ENCODE measurements at regions not wholly inside any gene's neighbourhood (a gene's known extent, or its start where the extent isn't known, plus 50 kb on each side); places are given as distances from the start of the nearest gene placed in this dataset.

DNA sequence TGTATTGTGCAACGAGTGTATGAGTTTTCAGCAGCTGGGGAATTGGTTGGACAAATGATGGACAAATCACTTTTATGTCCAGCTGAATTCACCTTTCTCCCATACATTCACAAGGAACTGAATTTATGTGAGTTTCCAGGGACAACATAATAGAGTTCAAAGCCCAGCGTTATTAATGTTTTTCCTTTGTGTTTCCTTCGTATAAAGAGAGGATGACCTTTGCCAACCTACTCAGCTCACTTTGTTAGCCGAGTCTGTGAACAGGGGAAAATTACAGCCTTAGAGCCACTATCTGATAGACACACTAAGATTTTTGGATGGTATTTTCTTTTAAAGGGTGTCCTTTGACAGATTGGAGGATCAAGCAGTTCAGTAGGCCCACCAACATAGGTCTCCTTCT, 352.5 kb downstream of the KIF4B start:
- TF ChIP-seq MAFK (IDR thresholded peaks at IDR 0.05; ENCODE audit: low read depth, low read length) (no peak), POLR2AphosphoS5 (IDR thresholded peaks at IDR 0.05; ENCODE audit: low read depth, low read length) (no peak)
- TF ChIP-seq, protein P1, sequence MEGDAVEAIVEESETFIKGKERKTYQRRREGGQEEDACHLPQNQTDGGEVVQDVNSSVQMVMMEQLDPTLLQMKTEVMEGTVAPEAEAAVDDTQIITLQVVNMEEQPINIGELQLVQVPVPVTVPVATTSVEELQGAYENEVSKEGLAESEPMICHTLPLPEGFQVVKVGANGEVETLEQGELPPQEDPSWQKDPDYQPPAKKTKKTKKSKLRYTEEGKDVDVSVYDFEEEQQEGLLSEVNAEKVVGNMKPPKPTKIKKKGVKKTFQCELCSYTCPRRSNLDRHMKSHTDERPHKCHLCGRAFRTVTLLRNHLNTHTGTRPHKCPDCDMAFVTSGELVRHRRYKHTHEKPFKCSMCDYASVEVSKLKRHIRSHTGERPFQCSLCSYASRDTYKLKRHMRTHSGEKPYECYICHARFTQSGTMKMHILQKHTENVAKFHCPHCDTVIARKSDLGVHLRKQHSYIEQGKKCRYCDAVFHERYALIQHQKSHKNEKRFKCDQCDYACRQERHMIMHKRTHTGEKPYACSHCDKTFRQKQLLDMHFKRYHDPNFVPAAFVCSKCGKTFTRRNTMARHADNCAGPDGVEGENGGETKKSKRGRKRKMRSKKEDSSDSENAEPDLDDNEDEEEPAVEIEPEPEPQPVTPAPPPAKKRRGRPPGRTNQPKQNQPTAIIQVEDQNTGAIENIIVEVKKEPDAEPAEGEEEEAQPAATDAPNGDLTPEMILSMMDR (IDR thresholded peaks at IDR 0.05; ENCODE audit: control extremely low read depth in 1 of 3, insufficient read depth in 1 of 3, low read depth in 1 of 3, low read length in 3 of 3): no peak

Data from H1 (cell line).